SK-N-MC (cell line): ENCODE measurements at regions not wholly inside any gene's neighbourhood (a gene's known extent, or its start where the extent isn't known, plus 50 kb on each side); places are given as distances from the start of the nearest gene placed in this dataset.

Experiments used
- EZH2 ChIP-seq: fragments of 200-600 bp; sonication (generic); IDR thresholded peaks from one replicate; pipeline ENCODE4 v1.6.1; 2017; ENCODE audit warnings: antibody characterized with exemption
- FOXP2 ChIP-seq: optimal IDR thresholded peaks from 2 replicates; pipeline ENCODE3; 2011; ENCODE audit warnings: mild to moderate bottlenecking, moderate library complexity; ENCODE audit not compliant: insufficient read depth; ENCODE audit errors: extremely low read length, control extremely low read depth
- POLR2AphosphoS5 ChIP-seq: IDR thresholded peaks from 2 replicates; pipeline ENCODE4 v1.6.1; 2012; ENCODE audit warnings: mild to moderate bottlenecking, low read depth, low read length, borderline replicate concordance

GRCh38 chr2:146979746-146980145 is 865.1 kb upstream of the ACVR2A start:
- no peak for TF ChIP-seq POLR2AphosphoS5
- no peak for TF ChIP-seq EZH2
- no peak for TF ChIP-seq FOXP2
